PC-9 (cell line): ENCODE measurements at regions not wholly inside any gene's neighbourhood (a gene's known extent, or its start where the extent isn't known, plus 50 kb on each side); places are given as distances from the start of the nearest gene placed in this dataset.

Source experiments
- BruUV-seq: library from RNA; stranded (reverse); fragments of 400-500 nt; replicated peaks from 2 replicates; lab custom pipeline; 2021; lab: Mats Ljungman, UMichigan
- CTCF ChIA-PET: fragments of 300-600 bp; sonication (Branson Sonifier 250); formaldehyde crosslinking; loops from one replicate; lab custom pipeline; 2022; ENCODE audit warnings: antibody characterized with exemption; lab: Charles Lee
- POLR2A ChIA-PET: fragments of 300-600 bp; sonication (Branson Sonifier 250); formaldehyde crosslinking; loops from one replicate; lab custom pipeline; 2022; ENCODE audit warnings: antibody characterized with exemption; ENCODE audit not compliant: unreplicated experiment; lab: Charles Lee
- DNase-seq, 2 experiments: peaks; one replicate each; pipeline versions ENCODE4 v3.0.0 to v3.0.0-alpha.2; 2015 to 2022; ENCODE audit warnings: mixed read lengths in 1 of 2
- H2AFZ ChIP-seq: fragments of 200-600 bp; sonication (generic); 2 replicates; pipeline ENCODE4 v1.8.1; 2017; ENCODE audit warnings: antibody characterized with exemption
- H3F3A ChIP-seq: fragments of 200-600 bp; sonication (generic); 2 replicates; pipeline ENCODE4 v1.8.1; 2017; ENCODE audit warnings: antibody characterized with exemption, mild to moderate bottlenecking, low read depth; ENCODE audit not compliant: insufficient read depth
- H3K27ac ChIP-seq: fragments of 200-600 bp; sonication (generic); 2 replicates; pipeline ENCODE4 v1.6.1; 2016; ENCODE audit warnings: mixed run types
- H3K27me3 ChIP-seq: fragments of 200-600 bp; sonication (generic); 2 replicates; pipeline ENCODE4 v1.6.1; 2016; ENCODE audit warnings: low read depth, mixed run types; ENCODE audit not compliant: insufficient read depth
- H3K36me3 ChIP-seq: fragments of 200-600 bp; sonication (generic); 2 replicates; pipeline ENCODE4 v1.6.1; 2016; ENCODE audit warnings: low read depth, mixed run types
- H3K4me1 ChIP-seq: fragments of 200-600 bp; sonication (generic); replicated peaks from 2 replicates; pipeline ENCODE4 v1.6.1; 2016; ENCODE audit warnings: mixed run types; ENCODE audit not compliant: insufficient read depth
- H3K4me2 ChIP-seq: fragments of 200-600 bp; sonication (generic); 2 replicates; pipeline ENCODE4 v1.6.1; 2017; ENCODE audit warnings: mixed run types
- H3K4me3 ChIP-seq: fragments of 200-600 bp; sonication (generic); 2 replicates; pipeline ENCODE4 v1.6.1; 2016; ENCODE audit warnings: mixed run types
- H3K79me2 ChIP-seq: fragments of 200-600 bp; sonication (generic); 2 replicates; pipeline ENCODE4 v1.6.1; 2017; ENCODE audit warnings: low read depth, mixed run types
- H3K9me2 ChIP-seq: fragments of 200-600 bp; sonication (generic); 2 replicates; pipeline ENCODE4 v1.8.1; 2017; ENCODE audit warnings: mild to moderate bottlenecking; ENCODE audit not compliant: insufficient read depth
- H3K9me3 ChIP-seq: fragments of 200-600 bp; sonication (generic); 2 replicates; pipeline ENCODE4 v1.8.1; 2016; ENCODE audit warnings: low read depth; ENCODE audit not compliant: insufficient read depth
- H4K20me1 ChIP-seq: fragments of 200-600 bp; sonication (generic); 2 replicates; pipeline ENCODE4 v1.8.1; 2017; ENCODE audit not compliant: insufficient read depth
- EZH2 ChIP-seq: fragments of 200-600 bp; sonication (generic); IDR thresholded peaks from 2 replicates; pipeline ENCODE4 v1.8.0; 2017; ENCODE audit warnings: antibody characterized with exemption, low read depth
- intact Hi-C: fragments of 100-400 bp; cut with micrococcal nuclease; formaldehyde crosslinking; loops from one replicate; pipeline ENCODE4 v1.10.0; 2022; ENCODE audit not compliant: unreplicated experiment
- TF ChIP-seq, protein P1 (sequence below): fragments of 200-600 bp; sonication (generic); conservative IDR thresholded peaks from 2 replicates; pipeline ENCODE4 v1.6.1; 2017; ENCODE audit warnings: mixed run types, antibody characterized with exemption, mild to moderate bottlenecking, moderate library complexity

DNA sequence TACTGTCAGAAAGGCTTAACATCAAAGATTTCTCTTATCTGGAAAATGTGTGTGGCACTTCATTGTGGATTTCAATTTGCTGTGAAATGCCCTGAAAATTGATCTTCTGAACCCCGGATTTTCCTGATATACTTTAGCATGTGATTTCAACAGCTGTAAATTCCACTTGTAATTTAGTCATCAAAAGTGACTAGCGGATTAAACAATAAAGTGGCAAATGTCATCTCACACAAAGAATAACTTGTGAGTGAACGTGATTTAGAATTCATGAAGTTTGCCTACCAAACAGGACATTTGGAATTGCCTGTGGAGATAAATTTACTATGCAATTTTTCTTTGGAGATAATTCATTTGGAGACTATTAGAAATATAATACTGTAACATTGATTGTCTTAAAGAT is 601.6 kb downstream of the COL12A1 start:
- Histone ChIP-seq H3K9me3 (no peaks in the 10 kb centered on the region; the same call in 1 of the 2 replicates), H3K79me2 (no peaks in the 10 kb centered on the region), H4K20me1 (no peaks in the 10 kb centered on the region), H3K4me1 (peaks cover 18% of the 10 kb centered on the region), H3K4me2 (no peak overlapping the region), H3K36me3 (no peaks in the 10 kb centered on the region), H3K27ac (no peak overlapping the region), H3F3A (no peaks in the 10 kb centered on the region), H2AFZ (no peak overlapping the region), H3K9me2 (no peaks in the 10 kb centered on the region), H3K4me3 (no peak overlapping the region), H3K27me3 (no peaks in the 10 kb centered on the region)
- intact Hi-C loops = loop anchor here (10.0 kb wide), 1 partner anchor 601 kb away; the partner anchor contains the start of gene COL12A1
- no peak for DNase-seq
- no TSS peak for BruUV-seq
- ChIA-PET POLR2A (no interaction called here), CTCF (no interaction called here)
- TF ChIP-seq, protein P1, sequence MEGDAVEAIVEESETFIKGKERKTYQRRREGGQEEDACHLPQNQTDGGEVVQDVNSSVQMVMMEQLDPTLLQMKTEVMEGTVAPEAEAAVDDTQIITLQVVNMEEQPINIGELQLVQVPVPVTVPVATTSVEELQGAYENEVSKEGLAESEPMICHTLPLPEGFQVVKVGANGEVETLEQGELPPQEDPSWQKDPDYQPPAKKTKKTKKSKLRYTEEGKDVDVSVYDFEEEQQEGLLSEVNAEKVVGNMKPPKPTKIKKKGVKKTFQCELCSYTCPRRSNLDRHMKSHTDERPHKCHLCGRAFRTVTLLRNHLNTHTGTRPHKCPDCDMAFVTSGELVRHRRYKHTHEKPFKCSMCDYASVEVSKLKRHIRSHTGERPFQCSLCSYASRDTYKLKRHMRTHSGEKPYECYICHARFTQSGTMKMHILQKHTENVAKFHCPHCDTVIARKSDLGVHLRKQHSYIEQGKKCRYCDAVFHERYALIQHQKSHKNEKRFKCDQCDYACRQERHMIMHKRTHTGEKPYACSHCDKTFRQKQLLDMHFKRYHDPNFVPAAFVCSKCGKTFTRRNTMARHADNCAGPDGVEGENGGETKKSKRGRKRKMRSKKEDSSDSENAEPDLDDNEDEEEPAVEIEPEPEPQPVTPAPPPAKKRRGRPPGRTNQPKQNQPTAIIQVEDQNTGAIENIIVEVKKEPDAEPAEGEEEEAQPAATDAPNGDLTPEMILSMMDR = no peak
- no peak for TF ChIP-seq EZH2

DNA sequence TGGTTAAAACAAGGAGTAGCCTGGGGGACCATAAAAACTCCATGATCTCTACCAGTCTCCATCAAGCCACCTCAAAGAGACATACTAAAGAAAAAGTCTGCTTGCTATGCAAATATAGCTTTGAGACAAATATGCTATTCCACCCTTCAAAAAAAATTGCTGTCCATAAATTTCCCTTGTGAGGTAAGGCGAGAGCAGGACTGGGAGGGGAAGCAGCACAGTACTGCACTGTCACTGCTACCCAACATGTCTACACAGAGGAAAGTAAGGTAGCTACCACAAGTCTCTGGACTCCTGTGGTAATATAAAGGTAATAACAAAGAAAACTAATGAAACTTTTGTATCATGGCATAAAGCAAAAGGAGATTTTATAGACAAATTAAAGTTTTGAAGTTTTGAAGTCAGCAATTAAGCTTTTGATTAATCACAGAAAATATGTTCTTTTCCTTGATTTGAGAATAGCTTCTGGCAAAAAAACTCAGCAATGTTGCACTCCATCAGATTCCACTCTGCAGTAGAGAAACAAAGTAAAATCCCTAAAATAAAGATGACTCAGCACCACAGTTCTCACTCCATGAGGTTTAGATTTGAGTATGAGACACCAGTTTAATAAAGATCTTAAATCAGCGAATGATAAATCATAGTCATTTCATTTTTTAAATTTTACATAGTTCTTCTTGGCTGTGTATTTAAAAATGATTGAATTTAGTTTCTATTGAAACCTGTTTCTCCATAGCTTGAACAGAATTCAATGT is 602.4 kb downstream of the COL12A1 start:
- H3K27me3 ChIP-seq = no peaks in the 10 kb centered on the region
- no peak overlapping the region for H3K4me2 ChIP-seq
- no peaks in the 10 kb centered on the region for H3K9me2 ChIP-seq
- no TSS peak for BruUV-seq
- peaks cover 26% of the 10 kb centered on the region for H3K4me1 ChIP-seq
- no peak overlapping the region for H3K27ac ChIP-seq
- peaks cover 5% of the 10 kb centered on the region; the same call in 1 of the 2 replicates for H3F3A ChIP-seq
- H2AFZ ChIP-seq = no peak overlapping the region
- no peak for TF ChIP-seq EZH2
- TF ChIP-seq, protein P1 = no peak
- ChIA-PET CTCF (no interaction called here), POLR2A (no interaction called here)
- no peaks in the 10 kb centered on the region for H3K79me2 ChIP-seq
- DNase-seq = no peak
- no peaks in the 10 kb centered on the region for H3K36me3 ChIP-seq
- H3K4me3 ChIP-seq = no peak overlapping the region
- intact Hi-C loops = loop anchor here (10.0 kb wide), 1 partner anchor 601 kb away; the partner anchor contains the start of gene COL12A1
- no peaks in the 10 kb centered on the region; the same call in 1 of the 2 replicates for H3K9me3 ChIP-seq
- no peaks in the 10 kb centered on the region for H4K20me1 ChIP-seq

DNA sequence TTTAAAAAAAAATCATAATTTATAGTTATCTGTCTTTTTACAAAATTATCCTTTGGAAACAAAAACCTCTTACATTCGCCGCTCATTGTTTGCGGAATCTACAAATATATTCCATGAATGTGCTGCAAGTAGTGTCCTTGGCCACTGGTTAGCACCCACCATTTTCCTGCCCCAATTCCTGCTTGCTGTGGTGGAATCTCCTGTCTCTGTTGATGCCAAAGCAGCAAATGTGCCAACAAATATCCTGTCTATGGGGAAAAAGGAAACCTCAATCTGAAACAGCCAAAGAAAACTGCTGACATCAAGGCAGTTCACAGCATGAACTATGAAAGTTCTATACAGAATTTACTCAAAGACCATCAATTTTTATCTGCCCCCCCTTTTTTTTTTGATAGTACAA is 603.6 kb downstream of the COL12A1 start:
- ChIA-PET CTCF (no interaction called here), POLR2A (no interaction called here)
- H3K27ac ChIP-seq = no peak overlapping the region
- no peaks in the 10 kb centered on the region for H4K20me1 ChIP-seq
- no peaks in the 10 kb centered on the region for H3K27me3 ChIP-seq
- TF ChIP-seq, protein P1 = no peak
- TF ChIP-seq EZH2 = no peak
- no peaks in the 10 kb centered on the region for H3K36me3 ChIP-seq
- no peaks in the 10 kb centered on the region; the same call in 1 of the 2 replicates for H3K9me3 ChIP-seq
- intact Hi-C loops = loop anchor here (10.0 kb wide), 1 partner anchor 603 kb away; the partner anchor contains the start of gene COL12A1
- H2AFZ ChIP-seq = no peak overlapping the region
- no peaks in the 10 kb centered on the region for H3K9me2 ChIP-seq
- peaks cover 23% of the 10 kb centered on the region for H3K4me1 ChIP-seq
- DNase-seq = no peak
- H3K79me2 ChIP-seq = no peaks in the 10 kb centered on the region
- H3K4me3 ChIP-seq = no peak overlapping the region
- no peak overlapping the region for H3K4me2 ChIP-seq
- peaks cover 8% of the 10 kb centered on the region; the same call in 1 of the 2 replicates for H3F3A ChIP-seq
- BruUV-seq = no TSS peak
